ENCODE measurements at regions not wholly inside any gene's neighbourhood (a gene's known extent, or its start where the extent isn't known, plus 50 kb on each side); places are given as distances from the start of the nearest gene placed in this dataset.

DNA sequence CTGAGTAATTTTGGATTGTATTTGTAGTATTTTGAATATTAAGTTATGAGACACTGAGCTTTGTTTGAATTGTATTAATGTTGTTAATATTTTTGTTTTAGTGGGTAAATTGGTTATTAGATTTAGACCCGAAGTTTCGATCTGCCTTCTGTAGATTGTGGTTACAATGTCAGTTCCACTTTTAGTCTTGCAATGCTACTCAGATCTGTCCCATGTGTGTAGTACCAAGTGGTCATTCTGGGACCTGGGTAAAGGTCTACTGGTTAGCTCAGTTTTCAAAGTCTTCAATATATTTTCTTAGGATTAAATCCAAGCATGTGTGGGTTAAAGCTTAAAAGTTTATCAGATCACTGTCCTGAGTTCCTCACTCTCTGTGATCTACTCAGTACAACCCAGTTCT lies 346.5 kb upstream of the PROX1 start:
- TF ChIP-seq, protein P1, sequence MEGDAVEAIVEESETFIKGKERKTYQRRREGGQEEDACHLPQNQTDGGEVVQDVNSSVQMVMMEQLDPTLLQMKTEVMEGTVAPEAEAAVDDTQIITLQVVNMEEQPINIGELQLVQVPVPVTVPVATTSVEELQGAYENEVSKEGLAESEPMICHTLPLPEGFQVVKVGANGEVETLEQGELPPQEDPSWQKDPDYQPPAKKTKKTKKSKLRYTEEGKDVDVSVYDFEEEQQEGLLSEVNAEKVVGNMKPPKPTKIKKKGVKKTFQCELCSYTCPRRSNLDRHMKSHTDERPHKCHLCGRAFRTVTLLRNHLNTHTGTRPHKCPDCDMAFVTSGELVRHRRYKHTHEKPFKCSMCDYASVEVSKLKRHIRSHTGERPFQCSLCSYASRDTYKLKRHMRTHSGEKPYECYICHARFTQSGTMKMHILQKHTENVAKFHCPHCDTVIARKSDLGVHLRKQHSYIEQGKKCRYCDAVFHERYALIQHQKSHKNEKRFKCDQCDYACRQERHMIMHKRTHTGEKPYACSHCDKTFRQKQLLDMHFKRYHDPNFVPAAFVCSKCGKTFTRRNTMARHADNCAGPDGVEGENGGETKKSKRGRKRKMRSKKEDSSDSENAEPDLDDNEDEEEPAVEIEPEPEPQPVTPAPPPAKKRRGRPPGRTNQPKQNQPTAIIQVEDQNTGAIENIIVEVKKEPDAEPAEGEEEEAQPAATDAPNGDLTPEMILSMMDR (IDR thresholded peaks at IDR 0.05), result no peak
- ATAC-seq, result no peak
- Histone ChIP-seq H3K36me3 (no peaks in the 10 kb centered on the region), H3K4me1 (no peaks in the 10 kb centered on the region), H3K27ac (no peak overlapping the region), H3K4me3 (no peak overlapping the region), H3K9me3 (no peaks in the 10 kb centered on the region), H3K27me3 (no peaks in the 10 kb centered on the region)
- no peak for DNase-seq
- intact Hi-C loops (cut with DNase I), result no loop called here

DNA sequence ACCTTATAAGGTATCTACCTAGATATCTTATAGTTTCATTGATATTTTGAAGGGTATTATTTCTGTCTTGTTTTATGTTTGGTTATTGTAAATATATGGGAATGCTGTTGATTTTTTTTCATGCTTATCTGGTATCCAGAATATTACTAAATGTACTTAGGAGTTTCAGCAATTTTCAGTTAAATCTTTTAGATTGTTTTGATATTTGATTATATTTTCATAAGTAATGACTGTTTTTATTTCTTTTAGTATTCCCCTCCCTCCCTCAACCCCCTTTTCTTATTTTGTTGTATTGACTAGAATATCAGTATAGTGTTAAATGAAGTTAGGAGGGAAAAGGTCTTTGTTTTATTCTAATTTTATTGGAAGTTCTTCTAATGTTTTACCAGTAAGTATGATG lies 344.4 kb upstream of the PROX1 start:
- H3K4me3 ChIP-seq, result no peak overlapping the region
- H3K4me1 ChIP-seq, result no peaks in the 10 kb centered on the region
- H3K27ac ChIP-seq, result no peak overlapping the region
- H3K9me3 ChIP-seq, result no peaks in the 10 kb centered on the region
- TF ChIP-seq, protein P1 (IDR thresholded peaks at IDR 0.05), result no peak
- intact Hi-C loops (cut with DNase I), result no loop called here
- no peaks in the 10 kb centered on the region for H3K36me3 ChIP-seq
- peaks cover 0 to 4% of the 10 kb centered on the region in 2 donors for H3K27me3 ChIP-seq
- DNase-seq (no peak), ATAC-seq (no peak)

DNA sequence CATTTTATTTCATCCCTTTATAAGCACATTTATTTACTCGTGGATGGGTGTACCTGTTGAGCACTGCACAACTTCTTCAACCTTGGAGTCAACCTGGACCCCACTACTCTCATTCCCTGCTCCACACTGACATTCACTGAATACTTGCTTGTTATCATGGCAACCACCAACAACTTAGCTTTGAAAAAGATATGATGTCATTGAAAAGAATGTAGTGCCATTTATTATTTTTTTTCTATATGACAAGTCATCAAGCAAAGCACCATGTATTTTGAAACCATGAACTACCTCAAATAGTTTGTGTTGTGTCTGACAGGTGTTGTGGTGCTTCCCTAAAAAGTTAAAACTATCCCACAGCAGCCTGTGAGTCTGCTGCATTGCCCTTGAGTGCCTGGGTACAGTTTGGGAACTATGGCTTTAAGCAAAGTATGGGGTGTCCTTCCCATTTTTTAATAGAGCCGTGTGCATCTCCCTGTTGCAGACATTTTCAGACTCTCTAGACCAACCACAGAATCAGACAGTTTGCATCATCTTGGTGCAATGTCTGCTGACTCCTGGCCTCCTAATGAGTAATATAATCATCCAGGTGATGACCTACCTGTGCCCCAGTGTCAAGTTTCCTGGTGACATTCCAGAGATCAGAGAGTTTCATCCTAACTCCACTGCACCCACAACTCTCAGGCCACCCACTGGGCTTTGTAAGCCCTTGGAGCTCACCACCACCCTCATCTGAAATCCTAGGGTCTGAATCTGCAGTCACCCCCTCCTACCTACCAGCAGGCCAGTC lies 339.7 kb upstream of the PROX1 start:
- no peak for DNase-seq
- TF ChIP-seq, protein P1 (IDR thresholded peaks at IDR 0.05), result no peak
- H3K4me3 ChIP-seq, result no peak overlapping the region
- no peaks in the 10 kb centered on the region for H3K9me3 ChIP-seq
- no peaks in the 10 kb centered on the region for H3K4me1 ChIP-seq
- no peak for ATAC-seq
- H3K27ac ChIP-seq, result no peak overlapping the region
- H3K36me3 ChIP-seq, result no peaks in the 10 kb centered on the region
- peaks cover 0 to 4% of the 10 kb centered on the region in 2 donors for H3K27me3 ChIP-seq
- intact Hi-C loops (cut with DNase I), result no loop called here

DNA sequence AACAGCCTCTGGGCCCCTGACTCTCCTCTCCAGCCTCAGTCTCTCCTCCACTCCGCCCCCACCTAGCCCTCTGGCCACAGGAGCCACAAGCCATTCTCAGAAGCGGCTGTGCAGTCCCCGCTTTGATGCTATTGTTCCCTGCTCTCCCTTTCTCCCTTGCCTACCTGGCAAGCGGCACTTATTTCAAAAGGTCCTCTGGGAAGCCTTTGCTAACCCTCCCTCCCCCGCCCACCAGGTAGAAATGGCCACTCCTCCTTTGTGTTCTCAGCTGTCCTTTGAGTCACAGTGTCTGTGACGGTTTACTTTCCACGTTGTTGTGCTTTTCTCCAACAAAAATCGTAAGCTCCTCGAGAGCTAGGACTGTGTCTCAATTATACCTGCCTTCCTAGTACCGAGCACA lies 338.4 kb upstream of the PROX1 start:
- no peak for ATAC-seq
- Histone ChIP-seq H3K27ac (no peak overlapping the region), H3K36me3 (no peaks in the 10 kb centered on the region), H3K27me3 (peaks cover 0 to 4% of the 10 kb centered on the region in 2 donors), H3K4me3 (no peak overlapping the region), H3K4me1 (no peaks in the 10 kb centered on the region), H3K9me3 (no peaks in the 10 kb centered on the region)
- intact Hi-C loops (cut with DNase I), result no loop called here
- DNase-seq, result no peak
- TF ChIP-seq, protein P1 (IDR thresholded peaks at IDR 0.05), result no peak

DNA sequence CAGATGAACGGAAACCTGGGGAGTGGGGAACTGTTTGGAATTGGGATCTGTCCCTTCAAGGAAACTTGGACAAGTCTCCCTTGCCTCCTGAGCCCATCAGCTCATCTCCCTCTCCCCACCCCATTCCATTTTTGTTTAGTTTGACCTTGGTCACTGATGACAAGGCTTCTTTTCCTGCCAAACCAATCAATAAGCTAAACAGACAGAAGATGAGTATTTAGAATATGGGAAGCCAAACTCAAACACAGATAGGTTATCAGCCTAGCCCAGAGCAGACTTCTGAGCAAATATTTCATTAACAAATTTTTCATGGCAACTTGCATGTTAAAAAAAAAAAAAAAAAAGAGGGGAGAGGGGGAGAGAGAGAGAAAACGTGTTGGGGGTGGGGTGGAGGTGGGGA lies 337.2 kb upstream of the PROX1 start:
- ATAC-seq, result no peak
- TF ChIP-seq, protein P1 (IDR thresholded peaks at IDR 0.05), result no peak
- no peak overlapping the region for H3K27ac ChIP-seq
- intact Hi-C loops (cut with DNase I), result no loop called here
- H3K9me3 ChIP-seq, result no peaks in the 10 kb centered on the region
- H3K4me3 ChIP-seq, result no peak overlapping the region
- no peaks in the 10 kb centered on the region for H3K4me1 ChIP-seq
- peaks cover 0 to 4% of the 10 kb centered on the region in 2 donors for H3K27me3 ChIP-seq
- no peaks in the 10 kb centered on the region for H3K36me3 ChIP-seq
- no peak for DNase-seq

All from left lung (tissue), 4 donors.